AG04449 (cell line): ENCODE measurements at regions not wholly inside any gene's neighbourhood (a gene's known extent, or its start where the extent isn't known, plus 50 kb on each side); places are given as distances from the start of the nearest gene placed in this dataset.
"Not testable (repeated sequence)": the region's sequence is repeated elsewhere in the genome, so short reads cannot be mapped to it uniquely, and the experiment has no call there.

Source experiments
- CTCF ChIA-PET: fragments of 350-600 bp; formaldehyde crosslinking; extraction: SDS; loops from one replicate; lab custom pipeline; 2021; ENCODE audit warnings: antibody characterized with exemption; lab: Yijun Ruan, JAX
- POLR2A ChIA-PET: fragments of 400-600, 350-600 bp; formaldehyde crosslinking; extraction: SDS; loops from one replicate; lab custom pipeline; 2020; ENCODE audit warnings: antibody characterized with exemption, inconsistent platforms; lab: Yijun Ruan, JAX
- DNase-seq: peaks from one replicate; pipeline ENCODE4 v3.0.0-alpha.2; 2010; ENCODE audit warnings: low read depth, low spot score
- H3K4me3 ChIP-seq: 2 replicates; pipeline ENCODE4 v1.5.1; 2011; ENCODE audit warnings: low read depth, mild to moderate bottlenecking, control low read depth, low read length
- TF ChIP-seq, protein P1 (sequence below): IDR thresholded peaks from one replicate; pipeline ENCODE4 v1.5.1; 2011; ENCODE audit warnings: mild to moderate bottlenecking, moderate library complexity, low read length, control low read depth, inconsistent platforms; ENCODE audit not compliant: insufficient read depth; ENCODE audit errors: missing control alignments

DNA sequence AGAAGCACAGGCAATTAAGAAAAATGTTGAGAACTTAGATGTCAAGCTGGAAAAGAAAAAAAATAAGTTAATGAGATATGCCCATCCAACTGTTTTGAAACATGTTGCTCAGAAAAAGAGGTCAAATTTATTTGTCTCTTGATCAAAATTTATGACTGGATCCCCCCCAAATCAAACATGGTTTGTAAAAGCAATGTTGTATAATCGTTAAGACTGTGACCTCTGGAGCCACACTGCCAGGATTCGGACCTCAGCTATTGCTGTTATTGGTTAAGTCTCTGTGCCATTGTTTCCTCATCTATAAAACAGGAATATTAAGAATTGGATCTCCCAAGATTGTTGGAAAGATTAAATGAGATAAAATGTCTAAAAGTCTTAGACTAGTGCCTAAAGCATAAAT lies 51.9 kb upstream of the LRRK2 start:
- POLR2A ChIA-PET = no interaction called here
- no peak for DNase-seq

DNA sequence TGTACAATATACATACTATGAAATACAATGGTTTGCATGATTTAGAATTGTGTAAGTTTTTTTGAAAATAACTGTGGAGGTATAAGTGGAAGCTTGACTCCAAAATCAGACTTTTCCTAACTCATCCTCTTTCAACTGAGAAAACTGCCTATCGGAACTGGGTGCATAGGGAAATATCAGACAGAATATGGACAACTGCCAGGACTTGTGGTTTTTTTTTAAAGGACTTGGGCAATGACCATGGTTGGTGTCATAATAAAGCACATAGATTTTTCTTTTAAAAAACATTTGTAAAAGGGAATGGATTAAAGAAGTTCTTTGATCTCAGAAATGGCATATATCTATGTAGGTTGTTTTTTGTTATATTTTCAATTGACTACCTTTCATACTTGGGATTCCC lies 53.3 kb upstream of the LRRK2 start:
- H3K4me3 ChIP-seq = no peak overlapping the region
- TF ChIP-seq, protein P1, sequence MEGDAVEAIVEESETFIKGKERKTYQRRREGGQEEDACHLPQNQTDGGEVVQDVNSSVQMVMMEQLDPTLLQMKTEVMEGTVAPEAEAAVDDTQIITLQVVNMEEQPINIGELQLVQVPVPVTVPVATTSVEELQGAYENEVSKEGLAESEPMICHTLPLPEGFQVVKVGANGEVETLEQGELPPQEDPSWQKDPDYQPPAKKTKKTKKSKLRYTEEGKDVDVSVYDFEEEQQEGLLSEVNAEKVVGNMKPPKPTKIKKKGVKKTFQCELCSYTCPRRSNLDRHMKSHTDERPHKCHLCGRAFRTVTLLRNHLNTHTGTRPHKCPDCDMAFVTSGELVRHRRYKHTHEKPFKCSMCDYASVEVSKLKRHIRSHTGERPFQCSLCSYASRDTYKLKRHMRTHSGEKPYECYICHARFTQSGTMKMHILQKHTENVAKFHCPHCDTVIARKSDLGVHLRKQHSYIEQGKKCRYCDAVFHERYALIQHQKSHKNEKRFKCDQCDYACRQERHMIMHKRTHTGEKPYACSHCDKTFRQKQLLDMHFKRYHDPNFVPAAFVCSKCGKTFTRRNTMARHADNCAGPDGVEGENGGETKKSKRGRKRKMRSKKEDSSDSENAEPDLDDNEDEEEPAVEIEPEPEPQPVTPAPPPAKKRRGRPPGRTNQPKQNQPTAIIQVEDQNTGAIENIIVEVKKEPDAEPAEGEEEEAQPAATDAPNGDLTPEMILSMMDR = no peak
- ChIA-PET CTCF (no interaction called here), POLR2A (no interaction called here)
- no peak for DNase-seq

More for the DNA sequence above, 51.9 kb upstream of the LRRK2 start:
- H3K4me3 ChIP-seq = no peak overlapping the region
- CTCF ChIA-PET = no interaction called here
- TF ChIP-seq, protein P1 = no peak

DNA sequence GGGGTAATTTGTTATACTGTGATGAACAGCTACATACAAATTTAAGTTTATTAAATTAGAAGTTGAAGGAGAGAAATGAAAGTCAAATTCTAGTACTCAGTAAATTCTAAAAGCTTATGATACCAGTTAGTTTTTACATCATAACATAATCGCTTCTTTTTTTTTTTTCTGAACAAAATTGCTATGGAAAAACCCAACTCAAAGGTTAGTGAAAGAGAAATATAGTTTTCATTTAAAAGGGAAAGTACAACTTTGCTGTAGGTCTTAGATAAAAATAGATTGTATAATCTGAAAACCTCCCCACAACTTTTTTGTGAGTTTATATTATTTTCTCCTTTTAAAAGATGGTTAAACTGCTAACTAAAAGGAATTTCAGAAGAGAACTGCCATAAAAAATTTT lies 53.7 kb upstream of the LRRK2 start:
- TF ChIP-seq, protein P1 = no peak
- no peak for DNase-seq
- POLR2A ChIA-PET = no interaction called here
- CTCF ChIA-PET = no interaction called here
- H3K4me3 ChIP-seq = no peak overlapping the region

DNA sequence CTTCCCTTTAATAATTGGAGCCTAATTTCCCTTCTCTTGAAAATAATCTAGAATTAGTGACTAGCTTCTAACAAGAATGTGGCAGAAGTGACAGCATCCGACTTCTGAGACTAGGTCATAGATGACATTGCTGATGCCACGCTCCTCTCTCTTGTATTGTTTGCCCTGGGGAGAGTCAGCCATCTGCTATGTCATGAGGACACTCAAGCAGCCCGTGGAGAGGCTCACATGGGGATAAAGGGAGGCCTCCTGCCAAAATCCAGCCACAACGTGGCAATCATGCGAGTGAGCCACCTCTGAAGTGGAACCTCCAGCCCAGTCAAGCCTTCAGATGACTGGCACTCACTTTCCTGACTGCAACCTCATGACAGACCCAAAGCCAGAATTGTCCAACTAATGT lies 54.2 kb upstream of the LRRK2 start:
- ChIA-PET POLR2A (no interaction called here), CTCF (no interaction called here)
- H3K4me3 ChIP-seq = no peak overlapping the region
- TF ChIP-seq, protein P1 = no peak
- no peak for DNase-seq

DNA sequence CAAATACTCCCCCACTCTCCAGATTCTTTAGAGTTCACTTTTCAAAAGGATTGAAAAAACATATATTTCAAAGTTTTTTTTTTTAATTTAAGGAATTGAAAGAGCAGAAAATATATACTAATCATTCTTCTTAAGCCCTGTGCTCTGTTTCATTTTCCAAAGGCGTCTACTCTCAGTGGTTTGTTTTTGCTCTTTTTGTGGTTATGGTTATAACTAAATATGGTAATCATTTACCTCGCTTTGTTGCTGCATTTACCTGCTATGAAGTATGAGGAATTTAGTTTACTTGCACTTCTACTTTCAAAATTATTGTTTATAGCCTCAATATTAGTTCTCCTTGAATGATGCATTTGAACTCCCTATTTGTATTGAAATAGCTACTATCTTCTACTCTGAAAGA lies 55.9 kb upstream of the LRRK2 start:
- CTCF ChIA-PET = no interaction called here
- no peak overlapping the region for H3K4me3 ChIP-seq
- POLR2A ChIA-PET = no interaction called here
- no peak for DNase-seq
- TF ChIP-seq, protein P1 = no peak

DNA sequence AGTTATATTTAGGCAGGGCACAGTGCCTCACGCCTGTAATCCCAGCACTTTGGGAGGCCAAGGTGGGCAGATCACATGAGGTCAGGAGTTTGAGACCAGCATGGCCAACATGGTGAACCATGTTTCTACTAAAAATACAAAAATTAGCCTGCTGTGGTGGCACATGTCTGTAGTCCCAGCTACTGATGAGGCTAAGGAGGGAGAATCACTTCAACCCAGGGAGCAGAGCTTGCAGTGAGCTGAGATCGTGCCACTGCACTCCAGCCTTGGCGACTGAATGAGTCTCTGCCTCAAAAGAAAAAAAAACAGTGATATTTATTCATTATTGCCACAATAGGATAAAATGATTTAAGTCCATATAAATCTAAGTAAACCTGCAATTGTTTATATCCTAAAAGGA lies 56.4 kb upstream of the LRRK2 start:
- POLR2A ChIA-PET, H3K4me3 ChIP-seq, CTCF ChIA-PET, DNase-seq: not testable (repeated sequence)

DNA sequence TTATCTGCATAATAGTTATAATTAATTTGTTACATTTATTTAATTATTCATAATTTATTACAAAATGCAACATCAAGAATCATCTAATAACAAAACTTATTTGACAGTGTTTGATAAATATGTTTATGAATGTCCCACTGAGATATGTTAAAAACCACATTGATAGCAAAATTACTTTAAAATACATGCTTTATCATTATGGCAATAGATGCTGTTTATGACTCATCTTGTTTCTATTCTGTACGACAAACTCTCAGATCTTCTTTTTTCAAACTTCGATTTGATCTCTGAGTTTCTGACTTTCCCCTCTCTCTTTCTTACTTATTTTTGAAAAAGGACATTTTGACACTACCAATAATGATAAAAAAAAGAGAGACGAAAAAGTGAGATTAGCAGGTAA lies 56.8 kb upstream of the LRRK2 start:
- H3K4me3 ChIP-seq = no peak overlapping the region
- no peak for DNase-seq
- POLR2A ChIA-PET = no interaction called here
- CTCF ChIA-PET = no interaction called here
- TF ChIP-seq, protein P1 = no peak
